Right atrium auricular region (tissue), 2 donors: ENCODE measurements at regions not wholly inside any gene's neighbourhood (a gene's known extent, or its start where the extent isn't known, plus 50 kb on each side); places are given as distances from the start of the nearest gene placed in this dataset.
"Not testable (repeated sequence)": the region's sequence is repeated elsewhere in the genome, so short reads cannot be mapped to it uniquely, and the experiment has no call there.

Source experiments
- DNase-seq: peaks from one replicate; pipeline ENCODE4 v3.0.0-alpha.2; 2019; ENCODE audit warnings: low spot score
- H3K27ac ChIP-seq, 2 donors: fragments of 200-600 bp; sonication (generic); 1 replicate in 1 of 2; 2 replicates in 1 of 2; pipeline ENCODE4 v1.5.1; 2016 to 2019
- H3K27me3 ChIP-seq, 2 donors: fragments of 200-600 bp; sonication (generic); one replicate each; pipeline versions ENCODE4 v1.5.1 to v1.6.0; 2017 to 2019
- H3K36me3 ChIP-seq: fragments of 200-600 bp; sonication (generic); one replicate; pipeline ENCODE4 v1.5.1; 2016
- H3K4me1 ChIP-seq, 2 donors: fragments of 200-600 bp; sonication (generic); one replicate each; pipeline versions ENCODE4 v1.5.1 to v1.6.0; 2017 to 2019
- H3K4me3 ChIP-seq, 2 donors: fragments of 200-600 bp; sonication (generic); 1 replicate in 1 of 2; 2 replicates in 1 of 2; pipeline ENCODE4 v1.5.1; 2017 to 2019; ENCODE audit warnings: mild to moderate bottlenecking in 1 of 2, moderate library complexity in 1 of 2
- H3K9me3 ChIP-seq, 2 donors: fragments of 200-600 bp; sonication (generic); one replicate each; pipeline ENCODE4 v1.5.1; 2019
- CTCF ChIP-seq, 2 donors: fragments of 200-600 bp; sonication (generic); IDR thresholded peaks; one replicate each; pipeline ENCODE4 v1.5.1; 2019; ENCODE audit warnings: antibody characterized with exemption in 2 of 2

- Histone ChIP-seq H3K27ac (no peak overlapping the region), H3K4me1 (no peaks in the 10 kb centered on the region), H3K36me3 (no peaks in the 10 kb centered on the region), H3K27me3 (no peaks in the 10 kb centered on the region), H3K9me3 (no peaks in the 10 kb centered on the region), H3K4me3 (no peak overlapping the region)
- no peak for DNase-seq
- no peak for TF ChIP-seq CTCF (IDR thresholded peaks at IDR 0.05)
Observed at GRCh38 chr2:195238826-195239225, 418.2 kb upstream of the SLC39A10 start.

- Histone ChIP-seq H3K27me3 (no peaks in the 10 kb centered on the region), H3K27ac (no peak overlapping the region), H3K4me3 (no peak overlapping the region)
Observed at GRCh38 chr2:195238379-195238778, 418.6 kb upstream of the SLC39A10 start.

DNA sequence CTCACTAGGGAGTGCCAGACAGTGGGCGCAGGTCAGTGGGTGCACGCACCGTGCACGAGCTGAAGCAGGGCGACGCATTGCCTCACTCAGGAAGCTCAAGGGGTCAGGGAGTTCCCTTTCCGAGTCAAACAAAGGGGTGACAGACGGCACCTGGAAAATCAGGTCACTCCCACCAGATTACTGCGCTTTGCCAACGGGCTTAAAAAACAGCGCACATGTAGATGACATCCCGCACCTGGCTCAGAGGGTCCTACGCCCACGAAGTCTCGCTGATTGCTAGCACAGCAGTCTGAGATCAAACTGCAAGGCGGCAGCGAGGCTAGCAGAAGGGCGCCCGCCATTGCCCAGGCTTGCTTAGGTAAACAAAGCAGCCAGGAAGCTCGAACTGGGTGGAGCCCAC lies 428.5 kb upstream of the SLC39A10 start:
- H3K4me3 ChIP-seq, H3K9me3 ChIP-seq, DNase-seq, H3K27me3 ChIP-seq, H3K36me3 ChIP-seq, H3K4me1 ChIP-seq, H3K27ac ChIP-seq: not testable (repeated sequence)

More at GRCh38 chr2:195238379-195238778, 418.6 kb upstream of the SLC39A10 start:
- H3K4me1 ChIP-seq = no peaks in the 10 kb centered on the region
- no peaks in the 10 kb centered on the region for H3K36me3 ChIP-seq
- H3K9me3 ChIP-seq = no peaks in the 10 kb centered on the region
- no peak for TF ChIP-seq CTCF (IDR thresholded peaks at IDR 0.05)
- no peak for DNase-seq

GRCh38 chr2:195214072-195214471 lies 443.0 kb upstream of the SLC39A10 start:
- Histone ChIP-seq H3K36me3 (no peaks in the 10 kb centered on the region), H3K9me3 (no peaks in the 10 kb centered on the region), H3K4me1 (no peaks in the 10 kb centered on the region), H3K27me3 (no peaks in the 10 kb centered on the region), H3K4me3 (no peak overlapping the region), H3K27ac (no peak overlapping the region)
- DNase-seq = no peak
- TF ChIP-seq CTCF (IDR thresholded peaks at IDR 0.05) = no peak

GRCh38 chr2:195212586-195212985 lies 444.4 kb upstream of the SLC39A10 start:
- H3K4me1 ChIP-seq = no peaks in the 10 kb centered on the region
- no peaks in the 10 kb centered on the region for H3K9me3 ChIP-seq
- H3K27ac ChIP-seq = no peak overlapping the region
- no peak for TF ChIP-seq CTCF (IDR thresholded peaks at IDR 0.05)
- H3K4me3 ChIP-seq = no peak overlapping the region
- no peaks in the 10 kb centered on the region for H3K36me3 ChIP-seq
- DNase-seq = no peak
- no peaks in the 10 kb centered on the region for H3K27me3 ChIP-seq

DNA sequence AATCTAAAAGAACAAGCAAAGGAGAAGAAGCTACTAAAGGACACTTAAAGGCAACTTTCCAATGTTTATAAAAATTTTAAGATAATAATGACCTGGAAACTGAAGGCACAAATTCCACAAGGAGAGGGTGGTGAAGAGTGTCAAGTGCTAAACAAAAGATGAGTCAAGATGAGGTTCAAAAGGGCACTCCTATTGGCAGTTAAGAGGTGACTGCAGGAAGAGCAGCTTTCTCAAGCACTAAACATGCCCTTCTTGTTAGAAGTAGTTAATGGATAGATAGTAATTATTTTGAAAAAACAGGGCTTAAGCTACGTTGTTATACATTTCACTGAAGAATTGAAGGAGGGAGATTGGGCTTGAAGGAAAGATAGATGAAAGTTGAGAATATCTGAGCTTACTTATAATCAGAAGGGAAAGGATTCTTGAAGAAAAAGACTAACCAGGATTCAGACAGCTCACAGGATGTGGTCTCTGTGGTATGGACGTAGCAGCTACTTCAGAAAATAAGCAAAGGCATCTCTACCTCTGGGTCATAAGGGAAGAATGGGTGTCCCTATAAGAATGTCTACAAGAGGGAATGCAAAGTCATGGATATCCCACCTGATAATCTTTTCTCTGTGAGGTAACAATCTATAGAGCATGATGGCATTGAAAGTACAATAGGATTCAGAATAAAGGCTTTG lies 454.7 kb upstream of the SLC39A10 start:
- no peak for DNase-seq
- H3K9me3 ChIP-seq = no peaks in the 10 kb centered on the region
- no peak for TF ChIP-seq CTCF (IDR thresholded peaks at IDR 0.05)
- no peaks in the 10 kb centered on the region for H3K4me1 ChIP-seq
- H3K4me3 ChIP-seq = no peak overlapping the region
- H3K27me3 ChIP-seq = no peaks in the 10 kb centered on the region
- no peaks in the 10 kb centered on the region for H3K36me3 ChIP-seq
- no peak overlapping the region for H3K27ac ChIP-seq
